HG03196 (cell line): ENCODE measurements at regions not wholly inside any gene's neighbourhood (a gene's known extent, or its start where the extent isn't known, plus 50 kb on each side); places are given as distances from the start of the nearest gene placed in this dataset.

Source experiments
- ATAC-seq: cut with Tn5 transposase; IDR thresholded peaks from one replicate; pipeline ENCODE4 v1.9.1; 2021; ENCODE audit not compliant: unreplicated experiment

DNA sequence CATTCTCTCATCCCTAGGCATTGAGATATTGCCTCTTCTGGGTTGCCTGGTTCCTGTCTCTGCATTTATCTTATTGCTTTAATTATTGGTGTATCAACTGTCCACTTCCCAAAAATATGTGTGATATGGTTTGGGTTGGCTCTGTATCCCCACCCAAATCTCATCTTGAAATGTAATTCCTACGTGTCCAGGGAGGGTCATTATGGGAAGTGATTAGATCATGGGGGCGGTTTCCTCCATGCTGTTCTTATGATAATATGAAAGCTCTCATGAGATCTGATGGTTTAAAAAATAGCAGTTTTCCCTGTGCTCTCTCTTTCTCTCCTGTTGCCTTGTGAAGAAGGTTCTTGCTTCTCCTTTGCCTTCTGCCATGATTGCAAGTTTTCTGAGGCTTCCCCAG lies 308.3 kb upstream of the HS3ST1 start:
- ATAC-seq, result no peak

DNA sequence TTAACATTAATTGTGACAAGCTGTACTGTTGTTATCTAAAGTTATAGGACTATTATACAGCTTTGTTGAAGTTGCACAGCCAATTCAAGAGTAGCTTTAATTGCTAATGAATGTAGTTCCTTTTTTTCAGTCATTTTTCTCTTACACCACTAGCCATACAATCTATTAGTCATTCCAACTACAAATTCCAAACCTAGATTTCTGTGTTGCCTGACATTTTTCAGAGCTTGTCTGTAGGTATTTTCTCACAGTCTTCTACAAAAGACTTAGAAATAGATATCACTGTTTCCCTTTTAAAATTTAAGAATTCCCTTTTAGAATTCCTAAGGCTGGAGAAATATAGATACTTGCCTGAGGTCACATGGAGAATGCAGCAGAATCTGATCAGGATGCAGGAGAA lies 307.0 kb upstream of the HS3ST1 start:
- ATAC-seq, result no peak

DNA sequence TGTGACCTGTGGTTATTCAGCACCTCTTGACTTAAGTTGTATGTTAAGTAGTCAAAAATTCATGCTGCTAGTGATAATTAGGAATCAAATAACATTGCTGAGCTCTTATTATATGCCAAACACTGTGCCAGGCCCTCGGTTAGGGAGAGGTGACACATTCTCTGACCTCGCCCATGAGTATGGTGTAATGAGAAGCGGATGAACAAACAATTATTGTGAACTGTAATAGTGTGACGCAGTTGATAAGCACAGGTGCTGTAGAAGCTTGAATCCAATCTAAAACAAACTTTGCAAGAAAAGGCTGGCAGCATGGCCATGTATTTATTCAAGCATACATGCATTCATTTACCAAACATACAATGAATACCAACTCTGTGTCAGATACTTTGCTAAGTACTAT lies 303.5 kb upstream of the HS3ST1 start:
- no peak for ATAC-seq

DNA sequence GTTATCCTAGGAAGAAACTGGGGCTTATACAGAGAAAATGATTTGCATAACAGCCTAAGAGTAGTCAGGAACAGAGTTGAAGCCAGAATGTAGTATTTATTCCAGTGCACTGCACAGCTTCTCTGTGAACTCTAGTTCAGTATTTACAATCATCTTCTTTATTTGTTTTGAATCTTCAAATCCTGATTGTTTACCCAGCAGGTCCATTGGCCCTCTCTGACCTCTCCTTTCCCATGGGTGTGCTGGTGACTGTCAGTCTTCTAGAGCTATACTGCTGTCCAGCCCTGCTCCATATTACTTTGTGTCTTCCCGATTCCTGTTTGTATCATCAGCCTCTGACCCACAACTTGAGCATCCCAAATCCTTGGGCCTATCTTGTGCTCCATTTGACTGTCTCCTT lies 301.9 kb upstream of the HS3ST1 start:
- ATAC-seq, result no peak

DNA sequence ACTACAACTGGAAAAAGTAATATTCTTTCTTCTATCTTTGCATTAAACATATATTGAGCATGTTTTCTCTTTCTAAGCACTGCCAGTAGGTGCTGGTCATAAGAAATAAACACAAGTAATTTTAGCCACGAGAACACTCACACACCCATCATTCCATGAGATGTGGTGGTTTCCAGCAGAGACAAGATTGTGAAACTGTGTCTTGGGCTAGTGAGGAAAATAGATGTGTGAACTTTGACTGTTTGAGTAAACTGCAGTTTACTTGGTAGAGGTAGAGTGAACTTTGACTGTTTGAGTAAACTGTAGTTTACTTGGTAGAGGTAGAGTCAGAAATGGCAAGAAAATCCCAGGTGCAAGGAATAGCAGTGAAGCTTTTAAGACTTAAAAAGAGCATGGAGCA lies 300.9 kb upstream of the HS3ST1 start:
- ATAC-seq, result no peak

DNA sequence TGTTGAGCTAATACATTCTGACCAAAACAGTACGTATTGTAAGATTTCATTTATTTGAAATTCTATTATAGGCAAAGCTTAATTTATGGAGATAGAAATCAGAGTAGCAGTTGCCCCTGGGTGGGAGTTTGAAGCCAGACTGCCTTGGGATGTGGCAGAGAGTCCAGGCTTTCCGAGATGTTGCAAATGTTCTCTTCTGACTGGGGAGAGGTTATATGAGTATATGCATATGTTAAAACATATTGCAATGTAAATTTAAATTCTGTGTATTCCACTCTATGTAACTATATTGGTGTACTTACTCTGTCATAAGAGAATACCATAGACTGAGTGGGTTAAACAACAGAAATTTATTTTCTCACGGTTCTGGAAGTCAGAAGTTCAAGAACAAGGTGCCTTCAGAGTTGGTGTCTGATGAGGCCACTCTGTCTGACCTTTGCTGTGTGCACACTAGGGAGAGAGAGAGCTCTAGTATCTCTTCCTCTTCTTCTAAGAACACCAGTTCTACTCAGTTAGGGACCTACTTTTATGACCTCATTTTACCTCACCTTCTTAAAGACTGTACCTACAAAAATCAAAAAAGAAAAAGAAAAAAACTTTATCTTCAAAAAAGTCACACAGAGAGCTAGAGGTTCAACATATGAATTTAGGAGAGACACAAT lies 299.3 kb upstream of the HS3ST1 start:
- ATAC-seq, result no peak

DNA sequence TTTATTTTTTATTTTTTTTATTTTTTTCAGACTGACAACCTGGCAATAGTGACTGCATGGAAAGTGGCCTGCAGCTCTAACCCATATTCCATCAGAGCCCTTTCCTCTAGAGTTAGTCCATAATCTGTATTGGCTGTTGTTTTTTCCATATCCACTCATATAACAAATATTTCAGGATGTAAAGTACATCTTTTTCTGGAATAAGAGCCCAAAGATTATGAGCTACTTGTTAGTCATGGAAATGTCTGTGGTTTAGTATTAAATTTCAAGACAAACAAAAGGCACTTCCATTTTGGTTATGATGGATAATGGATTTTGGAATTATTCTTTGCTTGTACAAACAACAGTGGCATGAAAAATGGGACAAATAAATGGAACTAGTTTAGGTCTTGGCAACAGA lies 296.0 kb upstream of the HS3ST1 start:
- no peak for ATAC-seq

DNA sequence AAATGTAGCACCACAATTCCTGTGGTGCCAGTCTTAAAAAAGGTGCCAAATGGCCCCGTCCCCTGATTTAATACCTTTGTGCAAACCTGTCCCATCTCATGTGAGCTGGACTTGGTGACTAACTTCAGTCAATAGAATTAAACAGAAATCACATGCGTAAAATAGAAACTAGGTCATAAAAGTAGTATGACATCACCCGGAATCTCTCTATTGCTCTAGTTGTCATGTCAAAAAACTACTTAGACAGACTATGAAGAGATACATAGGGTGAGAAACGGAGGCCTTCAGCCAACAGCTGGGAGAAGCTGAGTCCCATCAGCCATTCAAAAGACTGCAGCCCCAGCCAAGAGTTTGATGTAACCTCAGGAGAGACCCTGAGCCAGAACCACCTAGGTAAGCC lies 293.5 kb upstream of the HS3ST1 start:
- ATAC-seq, result no peak

DNA sequence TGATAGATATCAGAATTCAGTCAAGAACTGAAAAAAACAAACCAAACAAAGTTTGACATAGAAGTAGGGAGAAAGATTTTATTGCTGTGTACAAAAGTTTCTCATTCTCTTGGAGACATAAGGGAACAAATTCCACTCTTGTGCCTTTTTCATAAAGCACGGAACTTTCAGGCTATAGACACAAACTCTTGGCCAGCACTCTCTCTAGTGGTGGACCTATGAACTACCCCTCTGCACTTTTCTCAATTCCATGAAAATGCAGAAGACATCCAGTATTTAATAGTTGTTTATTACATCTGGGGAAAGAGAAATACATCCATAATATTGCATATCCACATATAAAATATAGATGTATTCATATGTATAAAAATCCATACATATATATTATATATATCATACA lies 291.6 kb upstream of the HS3ST1 start:
- no peak for ATAC-seq

DNA sequence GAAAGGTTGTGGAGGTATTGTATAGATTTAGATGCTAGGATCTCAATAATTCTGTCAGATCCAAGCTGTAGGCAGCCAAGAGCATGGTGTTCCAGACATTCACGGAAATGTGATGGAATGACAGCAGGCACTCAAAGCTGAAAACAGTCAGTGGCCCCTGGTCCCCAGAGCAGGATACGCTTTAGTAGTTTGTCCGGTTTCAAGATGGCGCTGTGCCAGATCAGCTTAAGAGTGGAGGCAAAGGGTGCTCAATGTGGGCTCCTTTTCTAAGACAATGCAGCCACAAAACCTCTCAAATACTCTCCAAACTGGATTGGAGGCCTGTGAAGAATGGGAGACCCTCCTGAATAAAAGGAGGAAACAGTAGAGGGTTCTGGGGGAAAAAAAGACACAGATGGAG lies 291.2 kb upstream of the HS3ST1 start:
- no peak for ATAC-seq

DNA sequence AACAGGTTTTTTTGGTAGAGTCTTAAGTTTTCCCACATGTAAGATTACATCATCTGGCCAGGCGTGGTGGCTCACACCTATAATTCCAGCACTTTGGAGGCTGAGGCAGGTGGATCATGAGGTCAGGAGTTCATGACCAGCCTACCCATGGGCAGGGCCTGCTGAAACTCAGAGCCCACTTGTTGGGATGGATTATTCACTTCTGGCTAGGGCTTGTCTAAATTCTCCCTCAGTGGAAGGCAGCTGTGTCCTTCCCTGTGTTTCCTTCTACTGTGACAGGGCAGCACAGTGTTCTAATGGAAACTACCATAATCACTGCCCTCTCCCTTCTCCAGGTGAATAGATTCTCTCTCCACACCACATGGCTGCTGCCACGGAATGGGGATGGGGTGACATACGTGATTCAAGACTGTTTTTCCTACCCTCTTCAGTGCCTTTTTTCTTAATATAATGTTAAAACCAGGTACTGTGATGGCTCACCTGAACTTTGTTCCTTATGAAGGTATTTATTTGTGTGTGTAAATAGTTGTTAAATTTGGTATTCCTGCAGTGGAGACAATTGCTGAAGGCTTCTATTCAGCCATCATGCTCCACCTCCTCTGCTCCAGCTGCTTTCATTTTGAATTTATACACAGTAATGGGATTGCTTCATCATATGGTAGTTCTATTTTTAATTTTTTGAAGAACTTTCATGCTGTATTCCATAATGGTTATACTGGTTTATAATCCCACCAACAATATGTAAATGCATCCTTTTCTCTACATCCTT lies 287.2 kb upstream of the HS3ST1 start:
- no peak for ATAC-seq

DNA sequence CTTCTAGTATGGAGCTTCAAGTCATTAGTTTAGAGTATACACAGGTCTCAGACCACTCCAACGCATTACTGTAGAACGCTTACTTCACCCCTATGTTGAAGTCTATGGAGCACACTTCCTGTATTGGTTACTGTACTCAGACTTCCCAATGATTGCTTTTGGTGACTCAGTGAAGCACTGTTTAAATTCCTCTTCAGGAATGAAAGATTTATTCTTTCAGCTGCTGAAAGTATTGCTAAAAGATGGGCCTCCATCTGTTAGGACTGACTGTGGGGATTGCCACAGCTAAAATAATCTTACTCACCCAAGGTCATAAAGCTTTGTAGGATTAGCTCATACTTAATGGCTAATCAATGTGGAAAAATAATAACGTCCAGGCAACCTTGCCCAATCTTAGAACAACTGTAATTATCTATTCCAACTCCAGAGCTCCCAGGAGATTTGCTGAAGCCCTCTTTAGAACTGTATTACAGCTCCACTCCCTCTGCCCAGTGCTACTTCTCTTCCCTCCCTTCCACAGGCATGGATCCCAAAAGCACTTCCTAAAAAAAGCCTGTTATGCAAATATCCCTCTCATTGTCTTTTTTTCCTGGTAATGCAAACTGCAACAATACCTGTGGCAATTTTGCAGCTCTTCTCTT lies 281.9 kb upstream of the HS3ST1 start:
- no peak for ATAC-seq

DNA sequence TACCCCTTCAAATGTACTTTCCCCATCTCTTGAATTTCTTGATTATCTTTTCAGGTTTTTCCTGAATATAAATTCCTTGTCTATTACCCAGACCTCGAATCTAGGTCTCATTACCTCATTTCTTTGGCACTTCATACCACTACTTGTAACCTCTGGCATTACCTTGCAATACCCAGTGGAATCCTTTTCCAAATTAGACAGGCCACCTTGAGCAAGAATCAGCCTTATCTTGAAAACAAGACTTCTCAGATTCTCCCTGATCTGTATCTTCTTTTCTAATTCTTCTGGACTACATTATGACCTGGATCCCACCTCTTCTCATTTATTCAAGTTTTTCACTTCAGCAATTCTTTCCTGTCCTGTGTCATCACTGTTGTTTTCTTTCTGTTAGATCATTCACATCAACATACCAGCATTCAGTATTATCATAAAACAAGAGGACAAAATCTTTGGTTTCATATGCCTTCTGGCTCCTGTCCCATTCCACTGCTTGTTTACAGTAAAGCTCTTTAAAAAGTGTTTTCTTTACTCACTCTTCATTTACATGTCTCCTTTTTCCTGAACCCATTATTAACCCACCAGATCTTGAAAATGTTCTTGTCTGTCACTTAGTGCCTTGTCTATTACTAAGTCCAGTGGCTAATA lies 275.6 kb upstream of the HS3ST1 start:
- ATAC-seq, result no peak

DNA sequence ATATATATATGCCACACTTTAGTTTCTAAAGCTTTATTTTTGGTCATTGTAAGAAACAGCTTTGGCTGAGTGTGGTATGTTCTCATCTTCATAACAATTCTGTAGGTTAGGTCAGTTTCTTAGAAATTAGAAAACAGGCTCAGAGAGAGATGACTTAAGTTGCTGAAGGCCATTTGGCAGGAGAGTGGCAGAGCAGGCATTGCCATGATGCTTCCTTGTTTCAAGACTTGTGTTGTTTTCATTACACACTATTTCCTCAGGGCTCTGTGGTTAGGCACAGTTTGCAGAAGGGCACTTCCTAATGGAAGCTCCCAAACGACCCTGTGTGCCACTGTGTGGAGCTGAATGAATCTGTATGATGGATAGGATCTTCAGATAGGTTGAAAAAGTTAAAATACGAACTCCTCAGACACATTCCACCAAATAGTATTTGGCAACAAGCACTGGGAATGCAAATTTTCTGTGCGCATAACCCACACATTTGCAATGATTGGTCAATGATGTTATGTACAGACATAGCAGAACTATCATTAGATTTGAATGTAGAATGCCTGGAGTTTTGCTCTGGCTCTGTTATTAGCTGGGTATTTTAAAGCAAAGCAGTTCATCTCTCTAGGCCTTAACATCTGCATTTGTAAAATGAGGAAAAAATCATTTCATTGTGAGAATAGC lies 274.3 kb upstream of the HS3ST1 start:
- ATAC-seq, result no peak

DNA sequence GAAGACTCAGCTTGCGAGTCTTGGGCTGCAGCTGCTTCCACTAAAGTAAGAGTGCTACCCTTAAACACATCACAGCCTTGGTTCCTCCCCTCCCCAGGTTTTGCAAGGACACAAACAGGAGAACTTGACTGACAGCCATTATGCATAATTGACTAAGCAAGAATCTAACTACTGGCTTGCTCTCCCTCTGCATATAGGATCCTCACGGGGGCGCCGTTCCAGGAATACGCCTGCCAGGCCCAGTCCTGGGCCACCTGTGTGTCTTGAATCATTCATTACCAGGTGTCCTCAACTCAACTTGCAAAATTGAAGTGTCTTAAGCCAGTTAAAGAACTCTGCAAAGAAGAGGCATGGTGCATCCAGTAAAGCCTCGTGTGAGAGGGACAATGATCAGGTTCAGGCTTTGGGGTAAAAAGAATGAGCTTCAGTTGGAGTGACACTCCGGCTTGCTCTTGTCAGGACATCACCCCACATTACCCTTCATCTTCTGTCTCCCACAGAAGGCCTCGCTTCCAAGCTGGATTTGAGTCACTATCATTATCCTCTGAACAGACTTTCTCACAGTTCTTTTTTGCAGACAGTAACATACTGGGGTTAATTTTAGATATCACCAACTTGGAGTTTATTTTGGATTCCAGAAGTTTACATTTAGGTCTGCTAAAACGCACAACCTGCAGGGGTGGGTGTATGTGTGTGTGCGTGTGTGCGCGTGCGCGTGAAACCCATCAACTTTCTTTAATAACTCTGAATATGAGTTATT lies 273.5 kb upstream of the HS3ST1 start:
- ATAC-seq, result no peak

DNA sequence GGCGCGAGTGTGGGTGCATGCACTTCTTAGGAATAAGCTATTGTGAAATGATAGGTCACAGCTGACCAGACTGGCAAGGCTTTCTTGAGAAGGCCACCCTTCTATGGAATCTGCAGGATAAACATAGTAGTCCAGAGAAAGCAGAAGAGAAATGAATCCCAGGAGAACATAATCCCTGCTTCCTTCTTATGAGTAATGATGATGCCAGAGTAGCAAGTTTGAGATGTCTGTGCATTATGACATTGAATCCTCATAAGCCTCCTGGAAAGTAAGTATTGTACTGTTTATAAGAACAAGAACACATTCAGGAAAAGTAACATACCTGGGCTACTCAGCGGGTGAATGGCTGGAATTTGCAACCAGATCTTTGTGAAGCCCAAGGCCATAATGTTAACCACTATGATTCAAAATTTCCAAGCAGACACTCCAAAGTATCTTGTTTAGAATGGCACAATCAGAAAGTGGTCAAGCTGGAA lies 272.1 kb upstream of the HS3ST1 start:
- no peak for ATAC-seq

DNA sequence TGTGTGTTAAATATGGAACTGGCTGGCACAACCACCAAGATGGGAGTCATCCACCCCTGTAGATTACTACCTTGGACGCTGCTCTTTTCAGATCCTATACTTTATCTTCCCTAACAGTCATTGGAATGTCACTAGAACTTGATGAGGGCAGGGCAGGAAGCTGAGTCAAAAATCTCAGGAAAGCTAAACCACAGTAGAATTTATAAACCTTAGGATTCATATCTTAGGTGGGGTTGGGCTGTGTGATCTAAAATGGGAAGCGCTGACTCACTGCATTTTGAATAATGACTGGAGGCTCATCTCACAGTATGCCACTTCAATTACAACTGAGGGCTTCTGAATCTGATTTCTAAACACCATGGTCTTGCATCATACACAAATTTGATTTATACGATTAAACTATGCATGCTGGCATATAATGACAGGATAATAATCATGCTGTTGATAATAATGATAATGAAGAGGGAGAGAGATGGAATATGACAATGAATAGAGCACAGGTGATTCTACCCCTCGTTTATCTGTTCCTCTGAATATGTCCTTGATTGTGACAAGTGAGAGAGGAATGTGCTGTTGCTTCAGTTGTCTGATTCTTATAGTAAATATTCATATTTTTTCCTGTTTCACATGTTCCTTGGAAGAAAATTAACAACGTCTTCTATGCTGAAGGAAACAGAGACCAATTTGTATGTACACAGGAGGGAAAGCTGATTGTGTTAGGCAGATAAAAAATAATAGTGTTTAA lies 270.3 kb upstream of the HS3ST1 start:
- ATAC-seq, result no peak

DNA sequence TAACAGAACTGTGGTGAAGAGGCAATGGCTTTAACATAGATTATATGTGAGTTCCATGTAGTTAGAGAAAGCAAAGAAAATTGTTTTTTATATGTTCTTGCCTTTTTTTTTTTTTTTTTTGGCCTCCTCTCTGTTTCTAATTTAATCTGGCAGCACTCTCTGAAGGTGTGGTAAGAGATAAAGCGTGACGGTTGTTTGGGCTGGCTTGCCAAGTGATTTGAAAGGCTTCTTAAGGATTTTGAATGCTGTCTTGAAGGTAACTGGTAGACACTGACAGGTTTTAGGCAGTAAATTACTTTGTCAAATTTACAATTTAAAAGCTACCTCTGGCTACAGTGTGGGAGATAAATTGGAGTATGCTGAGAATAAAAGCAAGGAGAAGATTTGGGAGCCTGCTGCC lies 269.3 kb upstream of the HS3ST1 start:
- ATAC-seq, result no peak

DNA sequence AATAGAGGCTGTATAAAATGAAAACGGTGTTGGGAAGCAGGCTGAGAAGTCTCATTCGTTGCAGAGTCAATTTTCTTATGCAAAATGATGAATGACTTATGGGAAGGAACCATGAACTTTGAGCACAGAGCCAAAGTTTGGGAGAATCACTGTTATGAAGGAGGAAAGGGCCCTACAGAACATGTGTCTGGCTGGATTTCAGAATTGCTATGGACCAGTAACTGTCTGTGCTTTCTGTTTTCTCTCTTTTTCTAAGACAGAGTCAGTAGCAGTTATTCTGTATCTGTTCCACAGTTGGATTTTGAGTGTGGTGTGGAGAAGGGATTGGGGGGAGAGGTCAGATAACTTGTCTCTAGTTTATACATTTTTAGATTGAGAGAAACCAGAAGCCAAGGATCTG lies 265.0 kb upstream of the HS3ST1 start:
- no peak for ATAC-seq

DNA sequence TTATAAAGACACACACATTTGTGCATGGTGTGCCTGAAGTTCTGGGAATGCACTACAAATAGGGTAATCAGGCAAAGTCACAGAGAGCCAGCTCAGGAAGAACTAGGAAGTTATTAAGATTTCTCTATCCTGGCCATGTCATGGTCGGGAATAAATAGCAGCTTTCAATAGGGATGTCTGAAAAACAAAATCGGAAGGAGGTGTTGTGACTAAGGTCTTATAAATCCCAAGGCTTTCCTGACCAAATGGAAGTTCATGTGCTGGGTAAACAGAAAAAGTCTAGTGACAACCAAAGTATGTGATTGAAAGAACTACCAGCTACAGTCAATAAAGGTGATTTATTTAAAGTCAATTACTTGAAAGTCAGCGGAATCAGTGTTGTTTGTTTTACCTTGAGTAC lies 262.5 kb upstream of the HS3ST1 start:
- no peak for ATAC-seq
